RWPE2 (cell line): ENCODE measurements at regions not wholly inside any gene's neighbourhood (a gene's known extent, or its start where the extent isn't known, plus 50 kb on each side); places are given as distances from the start of the nearest gene placed in this dataset.
"Not testable (repeated sequence)": the region's sequence is repeated elsewhere in the genome, so short reads cannot be mapped to it uniquely, and the experiment has no call there.

ENCODE experiments used
- ATAC-seq: fragments of 200-7000 bp; cut with Tn5 transposase; 3 replicates; pipeline ENCODE4 v1.9.1; 2021; ENCODE audit warnings: low read depth
- DNase-seq: peaks from one replicate; pipeline ENCODE4 v3.0.0-alpha.2; 2020; ENCODE audit warnings: low spot score
- H3K27ac ChIP-seq: fragments of 450-650 bp; 2 replicates; pipeline ENCODE4 v1.5.1; 2017; ENCODE audit warnings: mild to moderate bottlenecking; ENCODE audit not compliant: poor library complexity, severe bottlenecking
- H3K27me3 ChIP-seq: fragments of 250-450 bp; sonication (Bioruptor Pico); 2 replicates; pipeline ENCODE4 v1.5.1; 2021; ENCODE audit warnings: mild to moderate bottlenecking, moderate library complexity; ENCODE audit not compliant: insufficient read depth, poor library complexity, severe bottlenecking
- H3K36me3 ChIP-seq: fragments of 250-450 bp; sonication (Bioruptor Pico); 2 replicates; pipeline ENCODE4 v1.5.1; 2020; ENCODE audit warnings: low read depth, mild to moderate bottlenecking, moderate library complexity
- H3K4me1 ChIP-seq: fragments of 250-450 bp; sonication (Bioruptor Pico); 2 replicates; pipeline ENCODE4 v1.5.1; 2021; ENCODE audit warnings: mild to moderate bottlenecking, moderate library complexity; ENCODE audit not compliant: insufficient read depth, poor library complexity, severe bottlenecking
- H3K4me3 ChIP-seq: fragments of 250-450 bp; sonication (Bioruptor Pico); 2 replicates; pipeline ENCODE4 v1.5.1; 2021; ENCODE audit warnings: mild to moderate bottlenecking, moderate library complexity; ENCODE audit not compliant: severe bottlenecking
- H3K9me3 ChIP-seq: fragments of 250-450 bp; sonication (Bioruptor Pico); 2 replicates; pipeline ENCODE4 v1.5.1; 2021; ENCODE audit warnings: mild to moderate bottlenecking, moderate library complexity; ENCODE audit not compliant: severe bottlenecking
- TF ChIP-seq, protein P1 (sequence below): fragments of 450-650 bp; IDR thresholded peaks from one replicate; pipeline ENCODE4 v1.5.1; 2017; ENCODE audit warnings: mild to moderate bottlenecking, moderate library complexity; ENCODE audit not compliant: poor library complexity, severe bottlenecking

DNA sequence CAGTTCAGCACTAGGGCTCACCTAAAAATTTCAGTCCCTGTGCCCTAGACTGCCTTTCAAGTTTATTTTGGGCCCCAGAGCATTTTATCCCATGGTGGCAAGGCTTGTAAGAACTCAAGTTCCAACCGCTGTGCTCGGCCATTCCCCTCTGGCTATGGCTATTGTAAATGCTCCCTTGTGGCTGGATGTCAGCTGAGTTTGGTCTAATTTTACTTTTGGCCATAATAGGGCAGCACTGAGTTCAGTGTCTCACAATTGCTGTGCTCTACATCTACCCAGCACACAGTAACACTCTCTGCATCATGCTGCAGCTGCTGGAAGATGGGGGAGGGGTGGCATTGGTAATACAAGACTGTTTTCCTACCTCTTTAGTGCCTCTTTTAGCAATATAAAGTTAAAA is 210.8 kb upstream of the IRS4 start:
- no peaks in the 10 kb centered on the region for H3K9me3 ChIP-seq
- no peaks in the 10 kb centered on the region for H3K4me1 ChIP-seq
- DNase-seq (no peak), ATAC-seq (no peak)
- no peak overlapping the region for H3K4me3 ChIP-seq
- no peaks in the 10 kb centered on the region for H3K27me3 ChIP-seq
- H3K36me3 ChIP-seq: no peaks in the 10 kb centered on the region
- TF ChIP-seq, protein P1, sequence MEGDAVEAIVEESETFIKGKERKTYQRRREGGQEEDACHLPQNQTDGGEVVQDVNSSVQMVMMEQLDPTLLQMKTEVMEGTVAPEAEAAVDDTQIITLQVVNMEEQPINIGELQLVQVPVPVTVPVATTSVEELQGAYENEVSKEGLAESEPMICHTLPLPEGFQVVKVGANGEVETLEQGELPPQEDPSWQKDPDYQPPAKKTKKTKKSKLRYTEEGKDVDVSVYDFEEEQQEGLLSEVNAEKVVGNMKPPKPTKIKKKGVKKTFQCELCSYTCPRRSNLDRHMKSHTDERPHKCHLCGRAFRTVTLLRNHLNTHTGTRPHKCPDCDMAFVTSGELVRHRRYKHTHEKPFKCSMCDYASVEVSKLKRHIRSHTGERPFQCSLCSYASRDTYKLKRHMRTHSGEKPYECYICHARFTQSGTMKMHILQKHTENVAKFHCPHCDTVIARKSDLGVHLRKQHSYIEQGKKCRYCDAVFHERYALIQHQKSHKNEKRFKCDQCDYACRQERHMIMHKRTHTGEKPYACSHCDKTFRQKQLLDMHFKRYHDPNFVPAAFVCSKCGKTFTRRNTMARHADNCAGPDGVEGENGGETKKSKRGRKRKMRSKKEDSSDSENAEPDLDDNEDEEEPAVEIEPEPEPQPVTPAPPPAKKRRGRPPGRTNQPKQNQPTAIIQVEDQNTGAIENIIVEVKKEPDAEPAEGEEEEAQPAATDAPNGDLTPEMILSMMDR: no peak
- H3K27ac ChIP-seq: no peak overlapping the region

DNA sequence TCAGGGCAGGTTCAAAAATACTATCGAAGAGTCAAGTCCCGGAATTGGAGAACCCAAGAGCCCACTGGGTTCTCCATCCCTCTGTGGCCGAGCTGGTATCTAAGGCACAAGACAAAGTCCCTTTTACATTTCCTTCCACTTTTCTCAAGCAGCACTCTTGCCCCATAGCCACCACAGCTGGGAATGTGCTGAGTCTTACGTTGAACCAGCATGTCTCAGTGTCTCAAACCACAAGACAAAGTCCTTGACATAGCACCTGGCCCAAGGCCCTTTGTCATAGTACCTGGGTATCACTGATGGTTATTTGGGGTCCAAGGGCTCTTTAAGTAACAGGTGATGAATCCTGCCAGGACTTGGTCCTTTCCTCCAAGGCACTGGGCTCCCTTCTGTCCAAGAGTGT is 210.2 kb upstream of the IRS4 start:
- no peaks in the 10 kb centered on the region for H3K4me1 ChIP-seq
- H3K4me3 ChIP-seq: no peak overlapping the region
- TF ChIP-seq, protein P1: no peak
- DNase-seq (no peak), ATAC-seq (no peak)
- H3K36me3 ChIP-seq: no peaks in the 10 kb centered on the region
- H3K27me3 ChIP-seq: no peaks in the 10 kb centered on the region
- no peaks in the 10 kb centered on the region for H3K9me3 ChIP-seq
- no peak overlapping the region for H3K27ac ChIP-seq

- DNase-seq (no peak), ATAC-seq (no peak)
- H3K36me3 ChIP-seq: no peaks in the 10 kb centered on the region
- no peaks in the 10 kb centered on the region for H3K9me3 ChIP-seq
- TF ChIP-seq, protein P1: no peak
- H3K27me3 ChIP-seq: no peaks in the 10 kb centered on the region
- H3K4me3 ChIP-seq: no peak overlapping the region
- H3K4me1 ChIP-seq: no peaks in the 10 kb centered on the region
- H3K27ac ChIP-seq: no peak overlapping the region
These were observed 209.6 kb upstream of the IRS4 start for GRCh38 chrX:108945883-108946523.

DNA sequence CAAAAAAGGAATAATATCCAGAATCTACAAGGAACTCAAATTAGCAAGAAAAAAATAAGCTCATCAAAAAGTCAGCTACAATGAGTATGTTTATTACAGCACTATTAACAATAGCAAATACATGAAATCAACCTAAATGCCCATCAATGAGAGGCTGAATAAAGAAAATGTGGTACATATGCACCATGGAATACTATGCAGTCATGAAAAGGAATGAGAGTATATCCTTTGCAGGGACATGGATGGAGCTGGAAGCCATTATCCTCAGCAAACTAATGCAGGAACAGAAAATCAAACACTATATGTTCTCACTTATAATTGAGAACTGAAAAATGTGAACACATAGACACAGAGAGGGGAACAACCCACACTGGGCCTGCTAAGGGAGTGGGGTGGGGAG is 178.4 kb upstream of the IRS4 start:
- DNase-seq: no peak
- H3K27ac ChIP-seq: no peak overlapping the region
- no peaks in the 10 kb centered on the region for H3K4me1 ChIP-seq
- H3K4me3 ChIP-seq: no peak overlapping the region
- H3K36me3 ChIP-seq: no peaks in the 10 kb centered on the region
- TF ChIP-seq, protein P1: no peak
- no peak for ATAC-seq
- no peaks in the 10 kb centered on the region for H3K27me3 ChIP-seq
- no peaks in the 10 kb centered on the region for H3K9me3 ChIP-seq

DNA sequence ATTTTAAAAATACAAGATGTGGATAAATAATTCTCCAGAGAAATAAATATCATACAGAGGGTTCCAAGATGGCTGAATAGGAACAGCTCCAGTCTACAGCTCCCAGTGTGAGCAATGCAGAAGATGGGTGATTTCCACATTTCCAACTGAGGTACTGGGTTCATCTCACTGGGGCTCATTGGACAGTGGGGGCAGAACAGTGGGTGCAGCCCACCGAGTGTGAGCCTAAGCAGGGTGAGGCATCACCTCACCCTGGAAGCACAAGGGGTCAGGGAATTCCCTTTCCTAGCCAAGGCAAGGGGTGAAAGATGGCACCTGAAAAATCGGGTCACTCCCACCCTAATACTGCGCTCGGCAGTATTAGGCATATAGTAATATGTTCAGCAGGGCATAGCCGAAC is 167.5 kb upstream of the IRS4 start:
- H3K9me3 ChIP-seq, H3K36me3 ChIP-seq, H3K27ac ChIP-seq, H3K27me3 ChIP-seq, H3K4me3 ChIP-seq, ATAC-seq, H3K4me1 ChIP-seq, DNase-seq: not testable (repeated sequence)
